C4-2B (cell line): ENCODE measurements at regions not wholly inside any gene's neighbourhood (a gene's known extent, or its start where the extent isn't known, plus 50 kb on each side); places are given as distances from the start of the nearest gene placed in this dataset.
"Not testable (repeated sequence)": the region's sequence is repeated elsewhere in the genome, so short reads cannot be mapped to it uniquely, and the experiment has no call there.

Experiments
- ZFX ChIP-seq: fragments of 450-650 bp; IDR thresholded peaks from 2 replicates; pipeline ENCODE4 v1.6.1; 2017
- TF ChIP-seq, protein P1 (sequence below): fragments of 450-650 bp; conservative IDR thresholded peaks from 2 replicates; pipeline ENCODE4 v1.5.1; 2017; ENCODE audit warnings: mild to moderate bottlenecking

DNA sequence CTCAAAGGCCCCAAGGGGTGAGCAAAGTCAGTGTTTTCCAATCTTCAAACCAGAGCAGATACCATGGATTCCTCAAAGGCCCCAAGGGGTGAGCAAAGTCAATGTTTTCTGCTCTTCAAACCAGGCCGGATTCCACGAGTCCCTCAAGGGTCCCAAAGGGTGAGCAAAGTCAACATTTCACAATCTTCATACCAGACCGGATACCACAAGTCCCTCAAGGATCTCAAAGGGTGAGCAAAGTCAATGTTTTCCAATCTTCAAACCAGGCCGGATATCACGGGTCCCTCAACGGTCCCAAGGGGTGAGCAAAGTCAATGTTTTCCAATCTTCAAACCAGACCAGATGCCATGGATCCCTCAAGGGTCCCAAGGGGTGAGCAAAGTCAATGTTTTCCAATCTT is 265.2 kb downstream of the CRLF2 start:
- TF ChIP-seq, protein P1, sequence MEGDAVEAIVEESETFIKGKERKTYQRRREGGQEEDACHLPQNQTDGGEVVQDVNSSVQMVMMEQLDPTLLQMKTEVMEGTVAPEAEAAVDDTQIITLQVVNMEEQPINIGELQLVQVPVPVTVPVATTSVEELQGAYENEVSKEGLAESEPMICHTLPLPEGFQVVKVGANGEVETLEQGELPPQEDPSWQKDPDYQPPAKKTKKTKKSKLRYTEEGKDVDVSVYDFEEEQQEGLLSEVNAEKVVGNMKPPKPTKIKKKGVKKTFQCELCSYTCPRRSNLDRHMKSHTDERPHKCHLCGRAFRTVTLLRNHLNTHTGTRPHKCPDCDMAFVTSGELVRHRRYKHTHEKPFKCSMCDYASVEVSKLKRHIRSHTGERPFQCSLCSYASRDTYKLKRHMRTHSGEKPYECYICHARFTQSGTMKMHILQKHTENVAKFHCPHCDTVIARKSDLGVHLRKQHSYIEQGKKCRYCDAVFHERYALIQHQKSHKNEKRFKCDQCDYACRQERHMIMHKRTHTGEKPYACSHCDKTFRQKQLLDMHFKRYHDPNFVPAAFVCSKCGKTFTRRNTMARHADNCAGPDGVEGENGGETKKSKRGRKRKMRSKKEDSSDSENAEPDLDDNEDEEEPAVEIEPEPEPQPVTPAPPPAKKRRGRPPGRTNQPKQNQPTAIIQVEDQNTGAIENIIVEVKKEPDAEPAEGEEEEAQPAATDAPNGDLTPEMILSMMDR = not testable (repeated sequence)
- TF ChIP-seq ZFX = not testable (repeated sequence)
